Mesendoderm (in vitro differentiated cells): ENCODE measurements at regions not wholly inside any gene's neighbourhood (a gene's known extent, or its start where the extent isn't known, plus 50 kb on each side); places are given as distances from the start of the nearest gene placed in this dataset.

ENCODE experiments used
- DNase-seq: peaks from one replicate; pipeline ENCODE4 v3.0.0; 2013
- H2AK5ac ChIP-seq: 2 replicates; pipeline ENCODE4 v1.6.1; 2013; ENCODE audit warnings: low read length, inconsistent platforms
- H2BK120ac ChIP-seq: 2 replicates; pipeline ENCODE4 v1.6.1; 2013; ENCODE audit warnings: low read depth, mild to moderate bottlenecking, low read length, moderate library complexity, mixed read lengths
- H2BK15ac ChIP-seq: replicated peaks from 2 replicates; pipeline ENCODE4 v1.6.1; 2013; ENCODE audit warnings: low read depth, mild to moderate bottlenecking, moderate library complexity
- H2BK5ac ChIP-seq: 2 replicates; pipeline ENCODE4 v1.6.1; 2013; ENCODE audit warnings: low read length, inconsistent platforms
- H3K18ac ChIP-seq: 2 replicates; pipeline ENCODE4 v1.6.1; 2013; ENCODE audit warnings: mild to moderate bottlenecking, low read length, mixed read lengths
- H3K23ac ChIP-seq: one replicate; pipeline ENCODE4 v1.6.1; 2013; ENCODE audit warnings: low read length
- H3K27ac ChIP-seq: 2 replicates; pipeline ENCODE4 v1.5.1; 2013; ENCODE audit warnings: low read depth, mild to moderate bottlenecking, inconsistent platforms, low read length, moderate library complexity
- H3K27me3 ChIP-seq: 2 replicates; pipeline ENCODE4 v1.6.1; 2013; ENCODE audit warnings: low read length, control low read depth, mild to moderate bottlenecking, inconsistent platforms; ENCODE audit not compliant: insufficient read depth, poor library complexity
- H3K36me3 ChIP-seq: 2 replicates; pipeline ENCODE4 v1.6.1; 2013; ENCODE audit warnings: low read length, inconsistent platforms; ENCODE audit not compliant: control insufficient read depth, insufficient read depth
- H3K4ac ChIP-seq: one replicate; pipeline ENCODE4 v1.6.1; 2013; ENCODE audit warnings: low read depth, mild to moderate bottlenecking, low read length, moderate library complexity
- H3K4me1 ChIP-seq: 2 replicates; pipeline ENCODE4 v1.6.1; 2013; ENCODE audit warnings: low read depth, low read length, inconsistent platforms; ENCODE audit not compliant: control insufficient read depth
- H3K4me2 ChIP-seq: 2 replicates; pipeline ENCODE4 v1.6.1; 2013; ENCODE audit warnings: low read length
- H3K4me3 ChIP-seq: 2 replicates; pipeline ENCODE4 v1.5.1; 2013; ENCODE audit warnings: mild to moderate bottlenecking, low read length
- H3K56ac ChIP-seq: one replicate; pipeline ENCODE4 v1.6.1; 2013; ENCODE audit warnings: low read length
- H3K79me1 ChIP-seq: 2 replicates; pipeline ENCODE4 v1.6.1; 2013; ENCODE audit warnings: low read length, inconsistent platforms
- H3K79me2 ChIP-seq: 2 replicates; pipeline ENCODE4 v1.6.1; 2013; ENCODE audit warnings: mild to moderate bottlenecking, low read length; ENCODE audit not compliant: control insufficient read depth, insufficient read depth
- H3K9ac ChIP-seq: 2 replicates; pipeline ENCODE4 v1.6.1; 2013; ENCODE audit warnings: low read length, inconsistent platforms
- H4K5ac ChIP-seq: one replicate; pipeline ENCODE4 v1.6.1; 2013; ENCODE audit warnings: low read length
- H4K8ac ChIP-seq: one replicate; pipeline ENCODE4 v1.6.1; 2013; ENCODE audit warnings: low read depth, mild to moderate bottlenecking, control low read depth, low read length, moderate library complexity
- WGBS: extraction: QIAGEN DNeasy Blood & Tissue Kit; methylation state at CpG from one replicate; pipeline ENCODE4 v1.1.7; 2013; ENCODE audit warnings: low lambda C conversion rate, missing lambda C conversion rate; ENCODE audit not compliant: insufficient coverage; ENCODE audit errors: extremely low coverage; 5-methylcytosine and 5-hydroxymethylcytosine counted together

- Histone ChIP-seq H2BK5ac (no peak overlapping the region), H3K4me2 (no peak overlapping the region), H3K4me3 (no peak overlapping the region), H3K36me3 (no peaks in the 10 kb centered on the region), H3K4ac (no peak overlapping the region), H4K8ac (no peak overlapping the region), H3K27me3 (no peaks in the 10 kb centered on the region), H4K5ac (no peak overlapping the region), H3K56ac (no peak overlapping the region), H2BK15ac (no peak overlapping the region), H3K18ac (no peak overlapping the region), H3K9ac (no peak overlapping the region), H3K79me1 (no peaks in the 10 kb centered on the region), H3K23ac (no peak overlapping the region), H2BK120ac (no peak overlapping the region), H3K4me1 (no peaks in the 10 kb centered on the region), H3K79me2 (no peaks in the 10 kb centered on the region), H3K27ac (no peak overlapping the region), H2AK5ac (no peak overlapping the region)
- no CpG with 5 or more reads among the region's 1 CpG for whole genome bisulfite sequencing
- no peak for DNase-seq
Measured at GRCh38 chr7:124322561-124322960, 289.7 kb upstream of the TMEM229A start.

- Histone ChIP-seq H2BK120ac (no peak overlapping the region), H3K36me3 (no peaks in the 10 kb centered on the region), H3K4ac (no peak overlapping the region), H3K27me3 (no peaks in the 10 kb centered on the region), H3K4me2 (no peak overlapping the region), H3K27ac (no peak overlapping the region), H3K9ac (no peak overlapping the region), H4K8ac (no peak overlapping the region), H3K4me3 (no peak overlapping the region), H2AK5ac (no peak overlapping the region), H3K18ac (no peak overlapping the region), H4K5ac (no peak overlapping the region), H2BK15ac (no peak overlapping the region), H3K4me1 (no peaks in the 10 kb centered on the region), H3K56ac (no peak overlapping the region), H3K23ac (no peak overlapping the region), H3K79me1 (no peaks in the 10 kb centered on the region), H2BK5ac (no peak overlapping the region), H3K79me2 (no peaks in the 10 kb centered on the region)
- no peak for DNase-seq
- no CpG with 5 or more reads among the region's 5 CpGs for WGBS
Measured at GRCh38 chr7:124318721-124319450, 286.0 kb upstream of the TMEM229A start.

- Histone ChIP-seq H2BK15ac (no peak overlapping the region), H3K79me1 (no peaks in the 10 kb centered on the region), H3K27me3 (no peaks in the 10 kb centered on the region), H4K5ac (no peak overlapping the region), H3K23ac (no peak overlapping the region), H2BK120ac (no peak overlapping the region), H3K18ac (no peak overlapping the region), H3K4me3 (no peak overlapping the region), H3K36me3 (no peaks in the 10 kb centered on the region), H3K56ac (peak overlapping the region; percentile 17), H3K27ac (no peak overlapping the region), H2BK5ac (no peak overlapping the region), H3K4me1 (no peaks in the 10 kb centered on the region), H4K8ac (no peak overlapping the region), H3K79me2 (no peaks in the 10 kb centered on the region), H2AK5ac (no peak overlapping the region), H3K4me2 (no peak overlapping the region), H3K4ac (no peak overlapping the region), H3K9ac (no peak overlapping the region)
- DNase-seq, result peak; percentile 73
Measured at GRCh38 chr7:124310934-124311390, 278.1 kb upstream of the TMEM229A start.

GRCh38 chr7:124308384-124308783 is 275.5 kb upstream of the TMEM229A start:
- no peak overlapping the region for H4K8ac ChIP-seq
- H2BK15ac ChIP-seq, result no peak overlapping the region
- no peak overlapping the region for H3K4me2 ChIP-seq
- H3K4ac ChIP-seq, result no peak overlapping the region
- no peaks in the 10 kb centered on the region for H3K79me1 ChIP-seq
- H2BK120ac ChIP-seq, result no peak overlapping the region
- H3K4me1 ChIP-seq, result no peaks in the 10 kb centered on the region
- H4K5ac ChIP-seq, result no peak overlapping the region
- no peak overlapping the region for H3K23ac ChIP-seq
- H3K18ac ChIP-seq, result no peak overlapping the region
- H3K36me3 ChIP-seq, result no peaks in the 10 kb centered on the region
- H3K9ac ChIP-seq, result no peak overlapping the region
- DNase-seq, result peak; percentile 26
- H2BK5ac ChIP-seq, result no peak overlapping the region
- no peak overlapping the region for H3K4me3 ChIP-seq
- no peaks in the 10 kb centered on the region for H3K79me2 ChIP-seq
- no peak overlapping the region for H3K27ac ChIP-seq
- H2AK5ac ChIP-seq, result no peak overlapping the region
- no peaks in the 10 kb centered on the region for H3K27me3 ChIP-seq
- H3K56ac ChIP-seq, result no peak overlapping the region

GRCh38 chr7:124295289-124295688 is 262.4 kb upstream of the TMEM229A start:
- Histone ChIP-seq H3K79me1 (no peaks in the 10 kb centered on the region), H2BK5ac (no peak overlapping the region), H4K8ac (no peak overlapping the region), H3K27ac (no peak overlapping the region), H3K79me2 (no peaks in the 10 kb centered on the region), H3K4me2 (no peak overlapping the region), H3K18ac (no peak overlapping the region), H3K36me3 (no peaks in the 10 kb centered on the region), H3K27me3 (no peaks in the 10 kb centered on the region), H2AK5ac (no peak overlapping the region), H3K4ac (no peak overlapping the region), H2BK15ac (no peak overlapping the region), H4K5ac (no peak overlapping the region), H3K9ac (no peak overlapping the region), H3K4me3 (no peak overlapping the region), H3K23ac (no peak overlapping the region), H3K4me1 (no peaks in the 10 kb centered on the region), H2BK120ac (no peak overlapping the region), H3K56ac (no peak overlapping the region)
- WGBS, result no CpG with 5 or more reads among the region's 1 CpG
- no peak for DNase-seq

- no peak for DNase-seq
- no peak overlapping the region for H3K18ac ChIP-seq
- H2BK15ac ChIP-seq, result no peak overlapping the region
- no CpG with 5 or more reads among the region's 1 CpG for WGBS
- no peaks in the 10 kb centered on the region for H3K79me2 ChIP-seq
- no peak overlapping the region for H2BK120ac ChIP-seq
- no peak overlapping the region for H2BK5ac ChIP-seq
- H3K9ac ChIP-seq, result no peak overlapping the region
- H4K5ac ChIP-seq, result no peak overlapping the region
- H3K4me2 ChIP-seq, result no peak overlapping the region
- no peaks in the 10 kb centered on the region for H3K4me1 ChIP-seq
- H3K27ac ChIP-seq, result no peak overlapping the region
- H4K8ac ChIP-seq, result no peak overlapping the region
- no peak overlapping the region for H3K23ac ChIP-seq
- no peaks in the 10 kb centered on the region for H3K27me3 ChIP-seq
- no peaks in the 10 kb centered on the region for H3K79me1 ChIP-seq
- no peaks in the 10 kb centered on the region for H3K36me3 ChIP-seq
- H3K56ac ChIP-seq, result no peak overlapping the region
- no peak overlapping the region for H3K4me3 ChIP-seq
- no peak overlapping the region for H2AK5ac ChIP-seq
- H3K4ac ChIP-seq, result no peak overlapping the region
Measured at GRCh38 chr7:124284937-124285336, 252.1 kb upstream of the TMEM229A start.
